ENCODE measurements at regions not wholly inside any gene's neighbourhood (a gene's known extent, or its start where the extent isn't known, plus 50 kb on each side); places are given as distances from the start of the nearest gene placed in this dataset.

DNA sequence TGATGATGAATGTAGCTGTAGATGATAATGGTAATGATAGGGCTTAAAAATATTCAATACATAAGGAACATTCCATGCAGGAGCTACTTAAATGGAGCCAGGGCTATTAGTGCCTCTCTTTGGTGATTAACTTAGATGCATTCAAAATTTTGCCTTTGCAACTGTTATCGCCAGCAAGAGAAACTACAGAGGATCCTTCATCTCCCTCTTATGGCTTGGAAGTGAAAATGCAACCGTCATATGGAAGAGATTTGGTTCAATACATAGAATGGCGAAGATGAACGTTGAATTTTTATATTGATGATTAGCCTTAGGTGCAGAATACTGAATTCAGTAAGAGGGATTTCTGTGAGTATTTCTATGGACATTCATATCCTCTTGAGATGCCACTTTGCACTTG, 134.5 kb upstream of the NLGN4X start:
- no peak for DNase-seq (ENCODE audit: low read depth in 1 of 2, low spot score in 1 of 2)
- H3K4me3 ChIP-seq (replicated peaks; ENCODE audit: insufficient read depth, low read length) = no peak overlapping the region
- no peak overlapping the region for H3K27ac ChIP-seq (replicated peaks)
- TF ChIP-seq GABPA (IDR thresholded peaks at IDR 0.05; ENCODE audit: low read depth) (no peak), SPI1 (IDR thresholded peaks at IDR 0.05; ENCODE audit: borderline replicate concordance, low read depth) (no peak), POLR2AphosphoS5 (IDR thresholded peaks at IDR 0.05; ENCODE audit: low read depth) (no peak)
- TF ChIP-seq, protein P1, sequence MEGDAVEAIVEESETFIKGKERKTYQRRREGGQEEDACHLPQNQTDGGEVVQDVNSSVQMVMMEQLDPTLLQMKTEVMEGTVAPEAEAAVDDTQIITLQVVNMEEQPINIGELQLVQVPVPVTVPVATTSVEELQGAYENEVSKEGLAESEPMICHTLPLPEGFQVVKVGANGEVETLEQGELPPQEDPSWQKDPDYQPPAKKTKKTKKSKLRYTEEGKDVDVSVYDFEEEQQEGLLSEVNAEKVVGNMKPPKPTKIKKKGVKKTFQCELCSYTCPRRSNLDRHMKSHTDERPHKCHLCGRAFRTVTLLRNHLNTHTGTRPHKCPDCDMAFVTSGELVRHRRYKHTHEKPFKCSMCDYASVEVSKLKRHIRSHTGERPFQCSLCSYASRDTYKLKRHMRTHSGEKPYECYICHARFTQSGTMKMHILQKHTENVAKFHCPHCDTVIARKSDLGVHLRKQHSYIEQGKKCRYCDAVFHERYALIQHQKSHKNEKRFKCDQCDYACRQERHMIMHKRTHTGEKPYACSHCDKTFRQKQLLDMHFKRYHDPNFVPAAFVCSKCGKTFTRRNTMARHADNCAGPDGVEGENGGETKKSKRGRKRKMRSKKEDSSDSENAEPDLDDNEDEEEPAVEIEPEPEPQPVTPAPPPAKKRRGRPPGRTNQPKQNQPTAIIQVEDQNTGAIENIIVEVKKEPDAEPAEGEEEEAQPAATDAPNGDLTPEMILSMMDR (IDR thresholded peaks at IDR 0.05; ENCODE audit: insufficient read depth, low read length) = no peak
- TF ChIP-seq, protein P2, sequence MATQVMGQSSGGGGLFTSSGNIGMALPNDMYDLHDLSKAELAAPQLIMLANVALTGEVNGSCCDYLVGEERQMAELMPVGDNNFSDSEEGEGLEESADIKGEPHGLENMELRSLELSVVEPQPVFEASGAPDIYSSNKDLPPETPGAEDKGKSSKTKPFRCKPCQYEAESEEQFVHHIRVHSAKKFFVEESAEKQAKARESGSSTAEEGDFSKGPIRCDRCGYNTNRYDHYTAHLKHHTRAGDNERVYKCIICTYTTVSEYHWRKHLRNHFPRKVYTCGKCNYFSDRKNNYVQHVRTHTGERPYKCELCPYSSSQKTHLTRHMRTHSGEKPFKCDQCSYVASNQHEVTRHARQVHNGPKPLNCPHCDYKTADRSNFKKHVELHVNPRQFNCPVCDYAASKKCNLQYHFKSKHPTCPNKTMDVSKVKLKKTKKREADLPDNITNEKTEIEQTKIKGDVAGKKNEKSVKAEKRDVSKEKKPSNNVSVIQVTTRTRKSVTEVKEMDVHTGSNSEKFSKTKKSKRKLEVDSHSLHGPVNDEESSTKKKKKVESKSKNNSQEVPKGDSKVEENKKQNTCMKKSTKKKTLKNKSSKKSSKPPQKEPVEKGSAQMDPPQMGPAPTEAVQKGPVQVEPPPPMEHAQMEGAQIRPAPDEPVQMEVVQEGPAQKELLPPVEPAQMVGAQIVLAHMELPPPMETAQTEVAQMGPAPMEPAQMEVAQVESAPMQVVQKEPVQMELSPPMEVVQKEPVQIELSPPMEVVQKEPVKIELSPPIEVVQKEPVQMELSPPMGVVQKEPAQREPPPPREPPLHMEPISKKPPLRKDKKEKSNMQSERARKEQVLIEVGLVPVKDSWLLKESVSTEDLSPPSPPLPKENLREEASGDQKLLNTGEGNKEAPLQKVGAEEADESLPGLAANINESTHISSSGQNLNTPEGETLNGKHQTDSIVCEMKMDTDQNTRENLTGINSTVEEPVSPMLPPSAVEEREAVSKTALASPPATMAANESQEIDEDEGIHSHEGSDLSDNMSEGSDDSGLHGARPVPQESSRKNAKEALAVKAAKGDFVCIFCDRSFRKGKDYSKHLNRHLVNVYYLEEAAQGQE (IDR thresholded peaks at IDR 0.05; ENCODE audit: insufficient replicate concordance, low read depth) = no peak
- no peaks in the 10 kb centered on the region for H3K27me3 ChIP-seq (ENCODE audit: insufficient read depth, poor library complexity, severe bottlenecking)

DNA sequence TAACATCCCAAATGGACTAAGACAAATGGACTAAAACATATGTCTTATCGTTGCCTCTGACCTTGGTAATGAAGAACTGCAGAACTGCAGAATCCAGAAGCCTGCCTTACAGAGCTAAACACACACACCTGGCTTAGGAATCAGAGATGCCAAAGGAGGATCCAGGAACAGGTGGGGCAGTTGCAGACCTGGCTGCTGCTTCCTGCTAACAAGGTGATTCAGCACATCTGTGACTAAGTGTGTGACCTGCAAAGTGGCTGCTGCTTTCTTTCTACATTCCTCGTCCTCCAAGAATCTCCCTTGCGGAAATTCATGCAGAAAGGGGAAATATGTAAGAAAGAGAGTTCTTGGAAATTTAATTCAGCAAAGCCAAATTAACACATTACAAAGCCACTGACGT, 96.8 kb upstream of the NLGN4X start:
- Histone ChIP-seq H3K4me3 (replicated peaks; ENCODE audit: insufficient read depth, low read length) (no peak overlapping the region), H3K27me3 (ENCODE audit: insufficient read depth, poor library complexity, severe bottlenecking) (no peaks in the 10 kb centered on the region), H3K27ac (replicated peaks) (no peak overlapping the region)
- TF ChIP-seq, protein P1 (IDR thresholded peaks at IDR 0.05; ENCODE audit: insufficient read depth, low read length) = no peak
- TF ChIP-seq GABPA (IDR thresholded peaks at IDR 0.05; ENCODE audit: low read depth) (no peak), POLR2AphosphoS5 (IDR thresholded peaks at IDR 0.05; ENCODE audit: low read depth) (no peak), SPI1 (IDR thresholded peaks at IDR 0.05; ENCODE audit: borderline replicate concordance, low read depth) (no peak)
- TF ChIP-seq, protein P2 (IDR thresholded peaks at IDR 0.05; ENCODE audit: insufficient replicate concordance, low read depth) = no peak
- DNase-seq (ENCODE audit: low read depth in 1 of 2, low spot score in 1 of 2) = no peak

DNA sequence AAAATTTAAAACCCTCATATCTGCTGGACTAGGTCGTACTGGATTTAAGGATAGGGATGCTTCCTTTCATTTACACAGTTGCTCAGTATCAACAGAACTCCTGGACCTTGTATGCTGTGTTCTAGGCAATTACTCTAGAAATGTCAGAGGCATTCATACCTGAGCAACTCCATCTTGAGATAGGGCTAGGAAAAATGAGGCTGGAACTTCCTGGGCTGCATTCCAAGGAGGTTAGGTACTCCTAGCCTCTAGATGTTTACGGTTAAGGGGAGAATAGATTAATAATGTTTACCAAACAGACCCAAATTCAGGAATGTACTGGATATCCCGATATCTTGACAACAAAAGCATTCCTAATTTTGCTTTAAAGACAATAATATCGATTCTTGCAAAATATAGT, 84.7 kb upstream of the NLGN4X start:
- no peaks in the 10 kb centered on the region for H3K27me3 ChIP-seq (ENCODE audit: insufficient read depth, poor library complexity, severe bottlenecking)
- TF ChIP-seq GABPA (IDR thresholded peaks at IDR 0.05; ENCODE audit: low read depth) (no peak), SPI1 (IDR thresholded peaks at IDR 0.05; ENCODE audit: borderline replicate concordance, low read depth) (no peak), POLR2AphosphoS5 (IDR thresholded peaks at IDR 0.05; ENCODE audit: low read depth) (no peak)
- TF ChIP-seq, protein P2 (IDR thresholded peaks at IDR 0.05; ENCODE audit: insufficient replicate concordance, low read depth) = no peak
- TF ChIP-seq, protein P1 (IDR thresholded peaks at IDR 0.05; ENCODE audit: insufficient read depth, low read length) = no peak
- H3K4me3 ChIP-seq (replicated peaks; ENCODE audit: insufficient read depth, low read length) = no peak overlapping the region
- DNase-seq (ENCODE audit: low read depth in 1 of 2, low spot score in 1 of 2) = no peak
- H3K27ac ChIP-seq (replicated peaks) = no peak overlapping the region

All from HL-60 (cell line).